ENCODE measurements at regions not wholly inside any gene's neighbourhood (a gene's known extent, or its start where the extent isn't known, plus 50 kb on each side); places are given as distances from the start of the nearest gene placed in this dataset.

DNA sequence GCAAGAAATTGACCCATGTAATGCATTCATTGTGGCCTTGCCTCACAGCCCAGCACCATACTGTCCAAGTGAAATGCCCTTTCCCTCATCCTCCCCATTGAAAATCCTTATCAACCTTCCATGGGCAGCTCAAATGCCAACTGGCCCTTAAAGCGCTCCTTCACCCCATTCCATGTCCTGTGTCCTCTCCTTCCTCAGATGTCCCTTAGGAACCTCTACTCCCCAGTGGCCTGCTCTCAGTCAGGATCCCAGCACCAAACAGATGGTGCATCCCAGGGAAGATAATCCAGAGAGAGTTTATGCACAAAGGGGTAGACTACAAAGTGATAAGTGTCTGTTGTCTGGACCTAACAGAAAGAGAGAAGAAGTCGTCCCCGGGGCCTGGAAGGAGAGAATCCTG is 407.4 kb upstream of the ZNF507 start:
- no peak overlapping the region for H3K27ac ChIP-seq (replicated peaks; ENCODE audit: low read length)

DNA sequence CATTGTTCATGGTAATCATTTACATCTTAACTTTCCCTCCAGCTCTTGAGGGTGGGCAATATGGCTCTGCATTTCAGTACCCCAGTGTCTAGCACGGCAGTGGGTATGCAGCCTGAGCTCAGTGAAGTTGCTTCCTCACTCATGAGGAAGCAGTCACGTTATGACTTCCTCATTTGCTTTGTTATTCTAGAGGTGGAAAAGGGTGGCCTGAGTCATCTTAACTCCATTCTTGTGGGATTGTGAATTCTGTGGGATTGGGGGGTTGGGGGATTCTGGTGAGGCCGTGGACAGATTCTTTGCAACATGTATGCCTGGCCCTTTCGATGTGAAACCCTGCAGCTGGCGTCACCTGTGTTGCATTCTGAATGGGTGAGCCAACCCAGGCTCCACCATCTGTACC is 406.7 kb upstream of the ZNF507 start:
- Histone ChIP-seq H2BK15ac (ENCODE audit: low read length) (no peak overlapping the region), H2AFZ (ENCODE audit: low read length) (no peak overlapping the region), H3K36me3 (replicated peaks in 1 of 2; ENCODE audit: control insufficient read depth in 2 of 2, insufficient read depth in 2 of 2, low read length in 2 of 2) (no peaks in the 10 kb centered on the region), H3K79me1 (ENCODE audit: low read depth, low read length) (no peaks in the 10 kb centered on the region), H3K4me1 (ENCODE audit: control insufficient read depth in 2 of 2, insufficient read depth in 1 of 2, low read depth in 1 of 2, low read length in 2 of 2) (no peaks in the 10 kb centered on the region), H2AK5ac (ENCODE audit: low read depth, low read length) (no peak overlapping the region), H4K8ac (ENCODE audit: low read depth, low read length) (no peak overlapping the region), H3K27me3 (ENCODE audit: control insufficient read depth in 3 of 3, insufficient read depth in 3 of 3, low read depth in 1 of 3, low read length in 3 of 3) (no peaks in the 10 kb centered on the region), H3K4me3 (ENCODE audit: low read length in 2 of 2) (no peak overlapping the region), H3K4ac (ENCODE audit: low read length) (no peak overlapping the region), H4K91ac (ENCODE audit: low read depth, low read length, poor library complexity) (no peak overlapping the region), H3K14ac (ENCODE audit: low read length) (no peak overlapping the region), H3K27ac (replicated peaks; ENCODE audit: low read length) (no peak overlapping the region), H3K4me2 (ENCODE audit: insufficient read depth, low read length, poor library complexity, severe bottlenecking) (no peak overlapping the region), H3K9me3 (replicated peaks in 1 of 2; ENCODE audit: control insufficient read depth in 2 of 2, insufficient read depth in 1 of 2, low read depth in 1 of 2, low read length in 2 of 2) (no peaks in the 10 kb centered on the region), H3K9ac (ENCODE audit: low read depth, low read length, poor library complexity) (no peak overlapping the region), H2BK5ac (ENCODE audit: low read length) (no peak overlapping the region), H3K18ac (ENCODE audit: low read length) (no peak overlapping the region), H3K23ac (ENCODE audit: low read depth, low read length, poor library complexity) (no peak overlapping the region), H2BK120ac (ENCODE audit: low read depth, low read length) (no peak overlapping the region), H2BK12ac (ENCODE audit: low read length) (no peak overlapping the region)
- WGBS, 2 donors (ENCODE audit: extremely low coverage in 2 of 2, insufficient read length in 2 of 2, insufficient replicate concordance in 1 of 2), result no CpG with 5 or more reads among the region's 5 CpGs
- DNase-seq (ENCODE audit: low spot score), result no peak

More for the DNA sequence above, 407.4 kb upstream of the ZNF507 start:
- Histone ChIP-seq H2AFZ (ENCODE audit: low read length) (no peak overlapping the region), H4K91ac (ENCODE audit: low read depth, low read length, poor library complexity) (no peak overlapping the region), H3K4ac (ENCODE audit: low read length) (no peak overlapping the region), H3K4me3 (ENCODE audit: low read length in 2 of 2) (no peak overlapping the region), H2BK5ac (ENCODE audit: low read length) (no peak overlapping the region), H3K14ac (ENCODE audit: low read length) (no peak overlapping the region), H3K9ac (ENCODE audit: low read depth, low read length, poor library complexity) (no peak overlapping the region), H3K27me3 (ENCODE audit: control insufficient read depth in 3 of 3, insufficient read depth in 3 of 3, low read depth in 1 of 3, low read length in 3 of 3) (no peaks in the 10 kb centered on the region), H3K79me1 (ENCODE audit: low read depth, low read length) (no peaks in the 10 kb centered on the region), H4K8ac (ENCODE audit: low read depth, low read length) (no peak overlapping the region), H2BK120ac (ENCODE audit: low read depth, low read length) (no peak overlapping the region), H2BK12ac (ENCODE audit: low read length) (no peak overlapping the region), H3K4me1 (ENCODE audit: control insufficient read depth in 2 of 2, insufficient read depth in 1 of 2, low read depth in 1 of 2, low read length in 2 of 2) (no peaks in the 10 kb centered on the region), H3K23ac (ENCODE audit: low read depth, low read length, poor library complexity) (no peak overlapping the region), H3K4me2 (ENCODE audit: insufficient read depth, low read length, poor library complexity, severe bottlenecking) (no peak overlapping the region), H2AK5ac (ENCODE audit: low read depth, low read length) (no peak overlapping the region), H3K18ac (ENCODE audit: low read length) (no peak overlapping the region), H3K9me3 (replicated peaks in 1 of 2; ENCODE audit: control insufficient read depth in 2 of 2, insufficient read depth in 1 of 2, low read depth in 1 of 2, low read length in 2 of 2) (no peaks in the 10 kb centered on the region), H2BK15ac (ENCODE audit: low read length) (no peak overlapping the region), H3K36me3 (replicated peaks in 1 of 2; ENCODE audit: control insufficient read depth in 2 of 2, insufficient read depth in 2 of 2, low read length in 2 of 2) (no peaks in the 10 kb centered on the region)
- no peak for DNase-seq (ENCODE audit: low spot score)
- no CpG with 5 or more reads among the region's 3 CpGs for WGBS, 2 donors (ENCODE audit: extremely low coverage in 2 of 2, insufficient read length in 2 of 2, insufficient replicate concordance in 1 of 2)

DNA sequence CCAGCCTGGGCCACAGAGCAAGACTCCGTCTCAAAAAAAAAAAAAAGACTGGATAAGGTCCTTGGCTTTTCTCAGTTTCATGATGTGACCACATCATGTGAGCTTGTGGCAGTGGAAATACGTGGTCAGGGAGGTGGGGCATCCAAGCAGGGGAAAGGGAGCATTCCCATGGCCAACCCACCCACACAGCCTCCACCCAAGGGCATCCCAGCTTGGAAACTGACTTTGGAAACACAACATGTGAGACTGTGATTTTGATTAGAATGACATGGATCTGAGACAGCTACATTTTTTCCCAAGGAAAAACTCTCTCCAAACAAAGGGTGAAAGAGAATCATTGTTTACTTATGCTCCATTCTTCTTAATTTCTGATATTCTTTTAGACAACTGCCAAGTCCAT is 405.0 kb upstream of the ZNF507 start:
- no peak overlapping the region for H4K8ac ChIP-seq (ENCODE audit: low read depth, low read length)
- H3K18ac ChIP-seq (ENCODE audit: low read length), result no peak overlapping the region
- DNase-seq (ENCODE audit: low spot score), result no peak
- H3K9ac ChIP-seq (ENCODE audit: low read depth, low read length, poor library complexity), result no peak overlapping the region
- H3K4me2 ChIP-seq (ENCODE audit: insufficient read depth, low read length, poor library complexity, severe bottlenecking), result no peak overlapping the region
- H3K27me3 ChIP-seq (ENCODE audit: control insufficient read depth in 3 of 3, insufficient read depth in 3 of 3, low read depth in 1 of 3, low read length in 3 of 3), result no peaks in the 10 kb centered on the region
- no peak overlapping the region for H3K23ac ChIP-seq (ENCODE audit: low read depth, low read length, poor library complexity)
- no peaks in the 10 kb centered on the region for H3K4me1 ChIP-seq (ENCODE audit: control insufficient read depth in 2 of 2, insufficient read depth in 1 of 2, low read depth in 1 of 2, low read length in 2 of 2)
- H3K9me3 ChIP-seq (replicated peaks in 1 of 2; ENCODE audit: control insufficient read depth in 2 of 2, insufficient read depth in 1 of 2, low read depth in 1 of 2, low read length in 2 of 2), result no peaks in the 10 kb centered on the region
- no peak overlapping the region for H2AK5ac ChIP-seq (ENCODE audit: low read depth, low read length)
- no peak overlapping the region for H4K91ac ChIP-seq (ENCODE audit: low read depth, low read length, poor library complexity)
- H3K27ac ChIP-seq (replicated peaks; ENCODE audit: low read length), result no peak overlapping the region
- no peak overlapping the region for H2BK5ac ChIP-seq (ENCODE audit: low read length)
- H2AFZ ChIP-seq (ENCODE audit: low read length), result no peak overlapping the region
- no peak overlapping the region for H2BK15ac ChIP-seq (ENCODE audit: low read length)
- H3K79me1 ChIP-seq (ENCODE audit: low read depth, low read length), result no peaks in the 10 kb centered on the region
- no peak overlapping the region for H3K14ac ChIP-seq (ENCODE audit: low read length)
- H3K4ac ChIP-seq (ENCODE audit: low read length), result no peak overlapping the region
- H3K4me3 ChIP-seq (ENCODE audit: low read length in 2 of 2), result no peak overlapping the region
- WGBS, 2 donors (ENCODE audit: extremely low coverage in 2 of 2, insufficient read length in 2 of 2, insufficient replicate concordance in 1 of 2), result no CpG with 5 or more reads among the region's 2 CpGs
- H2BK120ac ChIP-seq (ENCODE audit: low read depth, low read length), result no peak overlapping the region
- H3K36me3 ChIP-seq (replicated peaks in 1 of 2; ENCODE audit: control insufficient read depth in 2 of 2, insufficient read depth in 2 of 2, low read length in 2 of 2), result no peaks in the 10 kb centered on the region
- H2BK12ac ChIP-seq (ENCODE audit: low read length), result no peak overlapping the region

DNA sequence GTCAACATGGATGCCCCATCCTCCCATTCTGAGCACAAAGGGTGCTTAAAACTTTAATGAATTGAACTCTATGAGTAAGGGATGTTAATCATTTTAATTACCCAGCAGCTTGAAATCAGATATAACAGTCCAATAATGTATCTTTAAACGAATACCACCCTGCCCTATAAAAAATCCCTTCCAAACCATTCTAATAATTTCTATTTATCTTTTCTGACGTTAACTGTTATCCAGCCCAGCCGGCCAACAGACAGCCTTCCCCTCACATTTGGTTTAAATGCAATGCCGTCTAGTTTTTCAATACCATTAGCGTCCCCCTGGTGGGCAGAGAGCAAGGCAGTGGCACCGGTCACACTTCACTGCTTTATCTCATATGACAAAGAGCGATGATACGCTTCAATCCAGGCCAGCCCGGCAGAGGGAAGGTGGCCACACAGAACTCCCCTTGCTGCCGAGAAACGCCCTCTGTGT is 402.2 kb upstream of the ZNF507 start:
- no peak overlapping the region for H2BK12ac ChIP-seq (ENCODE audit: low read length)
- no peak overlapping the region for H3K4me2 ChIP-seq (ENCODE audit: insufficient read depth, low read length, poor library complexity, severe bottlenecking)
- no peaks in the 10 kb centered on the region for H3K9me3 ChIP-seq (replicated peaks in 1 of 2; ENCODE audit: control insufficient read depth in 2 of 2, insufficient read depth in 1 of 2, low read depth in 1 of 2, low read length in 2 of 2)
- H3K4ac ChIP-seq (ENCODE audit: low read length), result no peak overlapping the region
- DNase-seq (ENCODE audit: low spot score), result peak; percentile 4
- no peaks in the 10 kb centered on the region for H3K79me1 ChIP-seq (ENCODE audit: low read depth, low read length)
- H2BK5ac ChIP-seq (ENCODE audit: low read length), result no peak overlapping the region
- peaks cover 0 to under 1% of the 10 kb centered on the region in 2 donors for H3K4me1 ChIP-seq (ENCODE audit: control insufficient read depth in 2 of 2, insufficient read depth in 1 of 2, low read depth in 1 of 2, low read length in 2 of 2)
- no peak overlapping the region for H2BK15ac ChIP-seq (ENCODE audit: low read length)
- H3K4me3 ChIP-seq (ENCODE audit: low read length in 2 of 2), result no peak overlapping the region
- WGBS, 2 donors (ENCODE audit: extremely low coverage in 2 of 2, insufficient read length in 2 of 2, insufficient replicate concordance in 1 of 2), result 100% methylated on average over 2 of the region's 11 CpGs; no CpG with 5 or more reads in 1 of the 2 donors
- no peak overlapping the region for H3K23ac ChIP-seq (ENCODE audit: low read depth, low read length, poor library complexity)
- no peak overlapping the region for H2AK5ac ChIP-seq (ENCODE audit: low read depth, low read length)
- no peak overlapping the region for H4K91ac ChIP-seq (ENCODE audit: low read depth, low read length, poor library complexity)
- no peak overlapping the region for H2AFZ ChIP-seq (ENCODE audit: low read length)
- H2BK120ac ChIP-seq (ENCODE audit: low read depth, low read length), result no peak overlapping the region
- H3K36me3 ChIP-seq (replicated peaks in 1 of 2; ENCODE audit: control insufficient read depth in 2 of 2, insufficient read depth in 2 of 2, low read length in 2 of 2), result no peaks in the 10 kb centered on the region
- H3K27ac ChIP-seq (replicated peaks; ENCODE audit: low read length), result no peak overlapping the region
- H4K8ac ChIP-seq (ENCODE audit: low read depth, low read length), result no peak overlapping the region
- no peak overlapping the region for H3K14ac ChIP-seq (ENCODE audit: low read length)
- H3K18ac ChIP-seq (ENCODE audit: low read length), result no peak overlapping the region
- H3K27me3 ChIP-seq (ENCODE audit: control insufficient read depth in 3 of 3, insufficient read depth in 3 of 3, low read depth in 1 of 3, low read length in 3 of 3), result no peaks in the 10 kb centered on the region
- no peak overlapping the region for H3K9ac ChIP-seq (ENCODE audit: low read depth, low read length, poor library complexity)

Data from neuronal stem cell (in vitro differentiated cells).